GM12891 (cell line): ENCODE measurements at regions not wholly inside any gene's neighbourhood (a gene's known extent, or its start where the extent isn't known, plus 50 kb on each side); places are given as distances from the start of the nearest gene placed in this dataset.

Experiments
- PAX5 ChIP-seq: IDR thresholded peaks from 2 replicates; pipeline ENCODE4 v1.6.1; 2011; ENCODE audit warnings: low read length, moderate library complexity, mild to moderate bottlenecking; ENCODE audit not compliant: insufficient read depth, severe bottlenecking
- POLR2A ChIP-seq: IDR thresholded peaks from 2 replicates; pipeline ENCODE4 v1.6.1; 2011; ENCODE audit warnings: low read depth, low read length, control low read depth
- POLR2AphosphoS5 ChIP-seq: IDR thresholded peaks from 2 replicates; pipeline ENCODE4 v1.6.1; 2011; ENCODE audit warnings: low read depth, low read length, control low read depth
- POU2F2 ChIP-seq: IDR thresholded peaks from 2 replicates; pipeline ENCODE4 v1.6.1; 2011; ENCODE audit warnings: low read depth, mild to moderate bottlenecking, control low read depth, low read length, moderate library complexity
- SPI1 ChIP-seq: IDR thresholded peaks from 2 replicates; pipeline ENCODE4 v1.6.1; 2011; ENCODE audit warnings: low read depth, low read length, control low read depth
- TAF1 ChIP-seq: IDR thresholded peaks from 2 replicates; pipeline ENCODE4 v1.6.1; 2011; ENCODE audit warnings: low read depth, low read length, control low read depth

GRCh38 chr14:76922584-76922983, 96.4 kb downstream of the LRRC74A start:
- TF ChIP-seq POLR2A (no peak), POLR2AphosphoS5 (no peak), TAF1 (no peak), POU2F2 (no peak), SPI1 (no peak), PAX5 (no peak)
